ENCODE measurements at regions not wholly inside any gene's neighbourhood (a gene's known extent, or its start where the extent isn't known, plus 50 kb on each side); places are given as distances from the start of the nearest gene placed in this dataset.

GRCh38 chr12:77409551-77409950 is 344.2 kb upstream of the E2F7 start (continued):
- TF ChIP-seq ARNT (IDR thresholded peaks at IDR 0.05): no peak

- 0% methylated on average over 1 of the region's 1 CpG for WGBS (ENCODE audit: insufficient coverage, low coverage, missing lambda C conversion rate)
- Histone ChIP-seq H3K4me2 (ENCODE audit: insufficient read depth, low read length) (no peak overlapping the region), H2AFZ (ENCODE audit: low read depth, low read length) (no peak overlapping the region), H3K9ac (ENCODE audit: insufficient read depth in 1 of 2, low read depth in 2 of 2, low read length in 2 of 2) (no peak overlapping the region), H3K27me3 (ENCODE audit: control insufficient read depth in 2 of 2, insufficient read depth in 2 of 2, low read length in 2 of 2) (no peaks in the 10 kb centered on the region), H3K4me1 (replicated peaks in 1 of 2; ENCODE audit: control insufficient read depth in 2 of 2, insufficient read depth in 2 of 2, low read length in 2 of 2) (no peaks in the 10 kb centered on the region), H3K36me3 (ENCODE audit: control insufficient read depth, insufficient read depth, low read length) (no peaks in the 10 kb centered on the region), H3K27ac (ENCODE audit: extremely low read depth, low read depth, low read length) (no peak overlapping the region), H3K79me2 (ENCODE audit: control insufficient read depth, insufficient read depth, low read length) (no peaks in the 10 kb centered on the region), H3K9me1 (ENCODE audit: control insufficient read depth, insufficient read depth, low read length) (no peaks in the 10 kb centered on the region), H4K20me1 (replicated peaks; ENCODE audit: control insufficient read depth, insufficient read depth, low read length) (no peaks in the 10 kb centered on the region), H3K4me3 (no peak overlapping the region), H3K9me3 (replicated peaks; ENCODE audit: control insufficient read depth, insufficient read depth, low read depth, low read length) (no peaks in the 10 kb centered on the region)
- no TSS peak for BruUV-seq (replicated peaks)
- in situ Hi-C loops (cut with MboI) (no loop called here), intact Hi-C loops (cut with micrococcal nuclease) (no loop called here)
- CTCF ChIA-PET (ENCODE audit: low intra/inter-chr PET ratio): no interaction called here
- POLR2A ChIA-PET: no interaction called here
- FAIRE-seq (no peak), DNase-seq (ENCODE audit: extremely low read depth in 1 of 4, low spot score in 3 of 4) (no peak), ATAC-seq (no peak)
- no peak for TF ChIP-seq EGR1 (conservative IDR thresholded peaks at IDR 0.05)
- no peak for TF ChIP-seq POLR2AphosphoS2 (IDR thresholded peaks at IDR 0.05; ENCODE audit: low read length)
- TF ChIP-seq, protein P1, sequence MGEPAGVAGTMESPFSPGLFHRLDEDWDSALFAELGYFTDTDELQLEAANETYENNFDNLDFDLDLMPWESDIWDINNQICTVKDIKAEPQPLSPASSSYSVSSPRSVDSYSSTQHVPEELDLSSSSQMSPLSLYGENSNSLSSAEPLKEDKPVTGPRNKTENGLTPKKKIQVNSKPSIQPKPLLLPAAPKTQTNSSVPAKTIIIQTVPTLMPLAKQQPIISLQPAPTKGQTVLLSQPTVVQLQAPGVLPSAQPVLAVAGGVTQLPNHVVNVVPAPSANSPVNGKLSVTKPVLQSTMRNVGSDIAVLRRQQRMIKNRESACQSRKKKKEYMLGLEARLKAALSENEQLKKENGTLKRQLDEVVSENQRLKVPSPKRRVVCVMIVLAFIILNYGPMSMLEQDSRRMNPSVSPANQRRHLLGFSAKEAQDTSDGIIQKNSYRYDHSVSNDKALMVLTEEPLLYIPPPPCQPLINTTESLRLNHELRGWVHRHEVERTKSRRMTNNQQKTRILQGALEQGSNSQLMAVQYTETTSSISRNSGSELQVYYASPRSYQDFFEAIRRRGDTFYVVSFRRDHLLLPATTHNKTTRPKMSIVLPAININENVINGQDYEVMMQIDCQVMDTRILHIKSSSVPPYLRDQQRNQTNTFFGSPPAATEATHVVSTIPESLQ (CRISPR knock-in tag; IDR thresholded peaks at IDR 0.05): no peak
- TF ChIP-seq THRB (CRISPR knock-in tag; conservative IDR thresholded peaks at IDR 0.05): no peak
- TF ChIP-seq ZNF551 (CRISPR knock-in tag; IDR thresholded peaks at IDR 0.05): no peak
- TF ChIP-seq, protein P2, sequence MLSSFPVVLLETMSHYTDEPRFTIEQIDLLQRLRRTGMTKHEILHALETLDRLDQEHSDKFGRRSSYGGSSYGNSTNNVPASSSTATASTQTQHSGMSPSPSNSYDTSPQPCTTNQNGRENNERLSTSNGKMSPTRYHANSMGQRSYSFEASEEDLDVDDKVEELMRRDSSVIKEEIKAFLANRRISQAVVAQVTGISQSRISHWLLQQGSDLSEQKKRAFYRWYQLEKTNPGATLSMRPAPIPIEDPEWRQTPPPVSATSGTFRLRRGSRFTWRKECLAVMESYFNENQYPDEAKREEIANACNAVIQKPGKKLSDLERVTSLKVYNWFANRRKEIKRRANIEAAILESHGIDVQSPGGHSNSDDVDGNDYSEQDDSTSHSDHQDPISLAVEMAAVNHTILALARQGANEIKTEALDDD (IDR thresholded peaks at IDR 0.05): no peak
- TF ChIP-seq, protein P3, sequence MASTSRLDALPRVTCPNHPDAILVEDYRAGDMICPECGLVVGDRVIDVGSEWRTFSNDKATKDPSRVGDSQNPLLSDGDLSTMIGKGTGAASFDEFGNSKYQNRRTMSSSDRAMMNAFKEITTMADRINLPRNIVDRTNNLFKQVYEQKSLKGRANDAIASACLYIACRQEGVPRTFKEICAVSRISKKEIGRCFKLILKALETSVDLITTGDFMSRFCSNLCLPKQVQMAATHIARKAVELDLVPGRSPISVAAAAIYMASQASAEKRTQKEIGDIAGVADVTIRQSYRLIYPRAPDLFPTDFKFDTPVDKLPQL (IDR thresholded peaks at IDR 0.05; ENCODE audit: extremely low read depth, insufficient read length): no peak
- TF ChIP-seq BRD4 (IDR thresholded peaks at IDR 0.05): no peak
These were observed 342.6 kb upstream of the E2F7 start for GRCh38 chr12:77407931-77408330.
